Gastroesophageal sphincter (tissue), 2 donors: ENCODE measurements at regions not wholly inside any gene's neighbourhood (a gene's known extent, or its start where the extent isn't known, plus 50 kb on each side); places are given as distances from the start of the nearest gene placed in this dataset.
"Not testable (repeated sequence)": the region's sequence is repeated elsewhere in the genome, so short reads cannot be mapped to it uniquely, and the experiment has no call there.

Experiments used
- POLR2A ChIP-seq, 2 donors: fragments of 450-650 bp; IDR thresholded peaks; one replicate each; pipeline ENCODE4 v1.6.1; 2017; ENCODE audit warnings: antibody characterized with exemption in 2 of 2, mild to moderate bottlenecking in 2 of 2, moderate library complexity in 1 of 2
- POLR2AphosphoS5 ChIP-seq: sonication (generic); formaldehyde crosslinking; IDR thresholded peaks from one replicate; pipeline ENCODE4 v1.6.1; 2017; ENCODE audit warnings: antibody characterized with exemption

GRCh38 chr5:7306556-7306955 lies 89.4 kb upstream of the ADCY2 start:
- not testable (repeated sequence) for TF ChIP-seq POLR2A (IDR thresholded peaks at IDR 0.05); POLR2AphosphoS5
